Thyroid gland (tissue), 4 donors: ENCODE measurements at regions not wholly inside any gene's neighbourhood (a gene's known extent, or its start where the extent isn't known, plus 50 kb on each side); places are given as distances from the start of the nearest gene placed in this dataset.

Experiments
- DNase-seq, 2 donors: peaks; one replicate each; pipeline ENCODE4 v3.0.0-alpha.2; 2019
- H3K27ac ChIP-seq, 3 donors: fragments of 200-600 bp; sonication (generic); 1 replicate in 2 of 3; 2 replicates in 1 of 3; pipeline ENCODE4 v1.5.1; 2016 to 2019; ENCODE audit warnings: mild to moderate bottlenecking in 1 of 3, moderate library complexity in 1 of 3
- H3K27me3 ChIP-seq: fragments of 200-600 bp; sonication (generic); one replicate; pipeline ENCODE4 v1.5.1; 2019
- H3K36me3 ChIP-seq, 2 donors: fragments of 200-600 bp; sonication (generic); one replicate each; pipeline ENCODE4 v1.5.1; 2016 to 2019
- H3K4me1 ChIP-seq, 2 donors: fragments of 200-600 bp; sonication (generic); one replicate each; pipeline ENCODE4 v1.5.1; 2017 to 2019
- H3K4me3 ChIP-seq, 3 donors: fragments of 200-600 bp; sonication (generic); replicated peaks in 1 of 3; 1 replicate in 2 of 3; 2 replicates in 1 of 3; pipeline ENCODE4 v1.5.1; 2016; ENCODE audit warnings: mild to moderate bottlenecking in 1 of 3
- H3K9me3 ChIP-seq: fragments of 200-600 bp; sonication (generic); one replicate; pipeline ENCODE4 v1.5.1; 2017
- POLR2A ChIP-seq, 2 donors: fragments of 450-650 bp; IDR thresholded peaks; one replicate each; pipeline ENCODE4 v1.6.1; 2017; ENCODE audit warnings: antibody characterized with exemption in 2 of 2, mild to moderate bottlenecking in 2 of 2, moderate library complexity in 1 of 2
- WGBS, 2 donors: methylation state at CpG; one replicate each; pipeline ENCODE4 v1.1.5; 2017; 5-methylcytosine and 5-hydroxymethylcytosine counted together
- intact Hi-C: fragments of 100-400 bp; cut with DNase I; formaldehyde crosslinking; loops from one replicate; pipeline ENCODE4 v1.15.1; 2023
- TF ChIP-seq, protein P1 (sequence below), 6 experiments: fragments of 200-600 bp in 3 of 6; fragments of 450-650 bp in 3 of 6; sonication (generic) in 3 of 6; IDR thresholded peaks; one replicate each; pipeline ENCODE4 v1.5.1; 2016 to 2019; ENCODE audit warnings: antibody characterized with exemption in 6 of 6, mild to moderate bottlenecking in 2 of 6, inconsistent platforms in 1 of 6, moderate library complexity in 1 of 6

DNA sequence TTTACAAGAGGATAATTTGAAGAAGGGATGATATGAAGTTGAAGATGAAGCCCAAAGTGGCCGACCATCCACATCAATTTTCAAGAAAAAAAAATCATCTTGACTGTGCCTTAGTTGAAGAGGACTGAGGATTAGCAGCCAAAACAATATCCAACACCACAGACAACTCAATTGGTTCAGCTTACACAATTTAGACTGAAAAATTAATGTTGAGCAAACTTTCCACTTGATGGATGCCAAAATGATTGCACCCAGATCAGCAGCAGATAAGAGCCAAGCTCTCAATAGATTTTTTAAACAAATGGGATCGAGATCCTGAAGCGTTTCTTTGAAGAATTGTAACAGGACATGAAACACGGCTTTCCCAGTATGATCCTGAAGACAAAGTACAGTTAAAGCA is 163.2 kb downstream of the GADD45G start:
- intact Hi-C loops: no loop called here
- Histone ChIP-seq H3K4me1 (no peaks in the 10 kb centered on the region), H3K36me3 (no peaks in the 10 kb centered on the region), H3K9me3 (no peaks in the 10 kb centered on the region), H3K4me3 (no peak overlapping the region), H3K27ac (no peak overlapping the region), H3K27me3 (no peaks in the 10 kb centered on the region)
- 70 to 87% methylated on average over 4 of the region's 4 CpGs for WGBS, 2 donors
- no peak for TF ChIP-seq POLR2A (IDR thresholded peaks at IDR 0.05)
- TF ChIP-seq, protein P1, sequence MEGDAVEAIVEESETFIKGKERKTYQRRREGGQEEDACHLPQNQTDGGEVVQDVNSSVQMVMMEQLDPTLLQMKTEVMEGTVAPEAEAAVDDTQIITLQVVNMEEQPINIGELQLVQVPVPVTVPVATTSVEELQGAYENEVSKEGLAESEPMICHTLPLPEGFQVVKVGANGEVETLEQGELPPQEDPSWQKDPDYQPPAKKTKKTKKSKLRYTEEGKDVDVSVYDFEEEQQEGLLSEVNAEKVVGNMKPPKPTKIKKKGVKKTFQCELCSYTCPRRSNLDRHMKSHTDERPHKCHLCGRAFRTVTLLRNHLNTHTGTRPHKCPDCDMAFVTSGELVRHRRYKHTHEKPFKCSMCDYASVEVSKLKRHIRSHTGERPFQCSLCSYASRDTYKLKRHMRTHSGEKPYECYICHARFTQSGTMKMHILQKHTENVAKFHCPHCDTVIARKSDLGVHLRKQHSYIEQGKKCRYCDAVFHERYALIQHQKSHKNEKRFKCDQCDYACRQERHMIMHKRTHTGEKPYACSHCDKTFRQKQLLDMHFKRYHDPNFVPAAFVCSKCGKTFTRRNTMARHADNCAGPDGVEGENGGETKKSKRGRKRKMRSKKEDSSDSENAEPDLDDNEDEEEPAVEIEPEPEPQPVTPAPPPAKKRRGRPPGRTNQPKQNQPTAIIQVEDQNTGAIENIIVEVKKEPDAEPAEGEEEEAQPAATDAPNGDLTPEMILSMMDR (IDR thresholded peaks at IDR 0.05): no peak
- no peak for DNase-seq

- WGBS, 2 donors: 81 to 83% methylated on average over 7 of the region's 7 CpGs
- no peak for DNase-seq
- H3K4me1 ChIP-seq: no peaks in the 10 kb centered on the region
- H3K36me3 ChIP-seq: no peaks in the 10 kb centered on the region
- intact Hi-C loops: no loop called here
- no peak for TF ChIP-seq POLR2A (IDR thresholded peaks at IDR 0.05)
- TF ChIP-seq, protein P1 (IDR thresholded peaks at IDR 0.05): no peak
- H3K27ac ChIP-seq: no peak overlapping the region
- H3K4me3 ChIP-seq: no peak overlapping the region
- H3K27me3 ChIP-seq: no peaks in the 10 kb centered on the region
- no peaks in the 10 kb centered on the region for H3K9me3 ChIP-seq
These were observed 163.8 kb downstream of the GADD45G start for GRCh38 chr9:89768650-89769071.

GRCh38 chr9:89770531-89771174 is 165.8 kb downstream of the GADD45G start:
- 77 to 84% methylated on average over 8 of the region's 8 CpGs for WGBS, 2 donors
- no peaks in the 10 kb centered on the region for H3K4me1 ChIP-seq
- DNase-seq: no peak
- H3K27me3 ChIP-seq: no peaks in the 10 kb centered on the region
- H3K4me3 ChIP-seq: no peak overlapping the region
- no peak overlapping the region for H3K27ac ChIP-seq
- TF ChIP-seq, protein P1 (IDR thresholded peaks at IDR 0.05): no peak
- no peak for TF ChIP-seq POLR2A (IDR thresholded peaks at IDR 0.05)
- no peaks in the 10 kb centered on the region for H3K9me3 ChIP-seq
- no peaks in the 10 kb centered on the region for H3K36me3 ChIP-seq
- intact Hi-C loops: no loop called here

GRCh38 chr9:89771205-89771604 is 166.4 kb downstream of the GADD45G start:
- Histone ChIP-seq H3K9me3 (no peaks in the 10 kb centered on the region), H3K36me3 (no peaks in the 10 kb centered on the region), H3K27ac (no peak overlapping the region), H3K27me3 (no peaks in the 10 kb centered on the region), H3K4me1 (no peaks in the 10 kb centered on the region), H3K4me3 (no peak overlapping the region)
- 82 to 87% methylated on average over 4 of the region's 4 CpGs for WGBS, 2 donors
- TF ChIP-seq, protein P1 (IDR thresholded peaks at IDR 0.05): no peak
- no peak for TF ChIP-seq POLR2A (IDR thresholded peaks at IDR 0.05)
- no peak for DNase-seq
- intact Hi-C loops: no loop called here

DNA sequence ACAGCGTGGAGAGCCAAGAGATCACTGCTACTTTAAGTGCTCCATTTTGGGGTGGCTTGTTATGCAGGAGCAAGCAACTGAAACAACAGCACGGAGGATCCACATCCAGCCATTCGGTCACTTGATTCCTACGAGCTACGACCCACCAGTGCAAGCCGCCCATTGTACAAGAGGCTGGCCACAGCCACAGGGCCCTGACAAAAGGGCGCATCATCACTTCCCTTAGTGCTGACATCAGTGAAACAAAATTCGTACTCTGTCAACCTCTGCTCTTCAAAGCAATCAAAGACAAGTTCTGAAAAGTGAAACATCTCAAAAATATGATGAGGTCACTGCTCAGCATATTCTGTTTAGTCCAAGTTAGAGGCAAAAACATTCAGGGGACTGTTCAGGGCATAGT is 168.4 kb downstream of the GADD45G start:
- Histone ChIP-seq H3K27me3 (no peaks in the 10 kb centered on the region), H3K4me3 (no peak overlapping the region), H3K36me3 (no peaks in the 10 kb centered on the region), H3K9me3 (no peaks in the 10 kb centered on the region), H3K27ac (no peak overlapping the region), H3K4me1 (no peaks in the 10 kb centered on the region)
- TF ChIP-seq POLR2A (IDR thresholded peaks at IDR 0.05): no peak
- TF ChIP-seq, protein P1 (IDR thresholded peaks at IDR 0.05): no peak
- WGBS, 2 donors: 86 to 94% methylated on average over 8 of the region's 8 CpGs
- intact Hi-C loops: no loop called here
- no peak for DNase-seq
